ENCODE measurements at regions not wholly inside any gene's neighbourhood (a gene's known extent, or its start where the extent isn't known, plus 50 kb on each side); places are given as distances from the start of the nearest gene placed in this dataset.
"Not testable (repeated sequence)": the region's sequence is repeated elsewhere in the genome, so short reads cannot be mapped to it uniquely, and the experiment has no call there.

- Histone ChIP-seq H3K4me3 (ENCODE audit: low read depth in 1 of 2, low read length in 2 of 2) (no peak overlapping the region), H3K27ac (ENCODE audit: low read depth in 2 of 2, low read length in 1 of 2) (no peak overlapping the region), H3K36me3 (ENCODE audit: control insufficient read depth in 2 of 2, insufficient read depth in 2 of 2, low read length in 1 of 2) (no peaks in the 10 kb centered on the region), H3K9me3 (ENCODE audit: control insufficient read depth in 2 of 2, insufficient read depth in 1 of 2, low read depth in 1 of 2, low read length in 1 of 2) (no peaks in the 10 kb centered on the region), H3K4me1 (ENCODE audit: control insufficient read depth in 2 of 2, insufficient read depth in 2 of 2, low read length in 1 of 2) (peaks cover 3 to 6% of the 10 kb centered on the region in 2 donors), H3K27me3 (ENCODE audit: control insufficient read depth in 1 of 2, insufficient read depth in 2 of 2, low read length in 2 of 2) (no peaks in the 10 kb centered on the region)
- 61 to 74% methylated on average over 3 of the region's 3 CpGs for WGBS, 2 donors
Measured at GRCh38 chr22:35483730-35484129, 56.9 kb upstream of the RASD2 start.

DNA sequence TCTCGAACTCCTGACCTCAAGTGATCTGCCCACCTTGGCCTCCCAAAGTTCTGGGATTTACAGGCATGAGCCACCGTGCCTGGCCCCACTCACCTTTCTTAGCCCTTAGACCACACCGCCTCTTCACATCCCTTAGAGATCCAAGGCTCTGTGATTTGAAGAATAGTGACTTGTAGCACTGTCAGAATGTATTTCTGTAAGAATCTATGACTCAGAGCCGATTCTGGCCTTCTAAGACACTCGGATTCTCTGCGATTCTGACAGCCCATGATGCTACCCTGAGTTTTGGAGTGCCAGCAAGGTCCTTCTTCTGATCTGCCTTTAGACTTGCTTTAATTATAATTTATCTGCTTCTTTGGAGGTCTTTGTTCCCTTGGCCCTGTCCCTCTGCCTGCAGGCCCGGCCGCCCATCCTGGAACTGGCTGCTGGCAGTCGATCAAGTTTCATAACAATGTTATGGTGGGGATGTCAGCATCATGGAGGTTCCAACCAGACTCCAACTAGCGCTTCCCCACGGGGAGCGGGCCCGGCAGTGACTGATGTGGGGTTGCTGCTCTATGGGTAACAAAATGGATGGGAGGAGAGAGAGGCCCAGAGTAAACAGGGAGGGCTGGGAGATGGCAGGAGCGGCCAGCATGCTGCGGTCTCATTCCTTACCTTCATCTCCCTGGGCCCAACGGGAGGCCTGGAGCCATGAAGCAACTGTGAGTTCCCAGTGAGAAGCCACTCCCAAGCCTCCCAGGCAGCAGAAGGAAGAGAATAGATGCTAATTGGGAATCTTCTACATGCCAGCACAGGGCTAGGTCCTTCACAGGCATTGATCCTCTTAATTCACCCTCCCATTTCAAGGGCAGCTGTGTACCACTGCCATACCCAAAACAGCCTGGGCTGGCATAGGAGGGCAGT, 55.7 kb upstream of the RASD2 start:
- H3K27me3 ChIP-seq (ENCODE audit: control insufficient read depth in 1 of 2, insufficient read depth in 2 of 2, low read length in 2 of 2): no peaks in the 10 kb centered on the region
- H3K9me3 ChIP-seq (ENCODE audit: control insufficient read depth in 2 of 2, insufficient read depth in 1 of 2, low read depth in 1 of 2, low read length in 1 of 2): no peaks in the 10 kb centered on the region
- H3K27ac ChIP-seq (ENCODE audit: low read depth in 2 of 2, low read length in 1 of 2): no peak overlapping the region
- H3K36me3 ChIP-seq (ENCODE audit: control insufficient read depth in 2 of 2, insufficient read depth in 2 of 2, low read length in 1 of 2): no peaks in the 10 kb centered on the region
- no peak overlapping the region for H3K4me3 ChIP-seq (ENCODE audit: low read depth in 1 of 2, low read length in 2 of 2)
- H3K4me1 ChIP-seq (ENCODE audit: control insufficient read depth in 2 of 2, insufficient read depth in 2 of 2, low read length in 1 of 2): peaks cover 3 to 6% of the 10 kb centered on the region in 2 donors
- 78 to 83% methylated on average over 16 of the region's 16 CpGs for WGBS, 2 donors

GRCh38 chr22:35486116-35486631, 54.5 kb upstream of the RASD2 start:
- 86% methylated on average over 11 of the region's 11 CpGs for WGBS, 2 donors
- H3K9me3 ChIP-seq (ENCODE audit: control insufficient read depth in 2 of 2, insufficient read depth in 1 of 2, low read depth in 1 of 2, low read length in 1 of 2): no peaks in the 10 kb centered on the region
- no peaks in the 10 kb centered on the region for H3K27me3 ChIP-seq (ENCODE audit: control insufficient read depth in 1 of 2, insufficient read depth in 2 of 2, low read length in 2 of 2)

DNA sequence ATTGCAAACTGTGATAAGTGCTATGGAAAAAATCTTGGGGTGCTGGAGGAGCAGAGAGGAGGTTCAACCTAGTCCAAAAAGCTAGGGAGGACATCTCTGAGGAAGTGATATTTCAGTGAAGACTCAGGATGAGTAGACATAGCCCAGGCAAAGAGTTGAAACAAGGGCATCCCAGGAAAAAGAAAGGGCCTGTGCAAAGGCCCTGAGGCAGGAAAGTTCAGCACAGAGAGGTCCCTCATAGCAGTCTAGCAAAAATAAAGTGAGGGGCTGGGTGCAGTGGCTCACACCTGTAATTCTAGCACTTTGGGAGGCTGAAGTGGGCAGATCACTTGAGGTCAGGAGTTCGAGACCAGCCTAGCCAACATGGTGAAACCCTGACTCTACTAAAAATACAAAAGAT, 53.0 kb upstream of the RASD2 start:
- not testable (repeated sequence) for H3K4me1 ChIP-seq (ENCODE audit: control insufficient read depth in 2 of 2, insufficient read depth in 2 of 2, low read length in 1 of 2); H3K36me3 ChIP-seq (ENCODE audit: control insufficient read depth in 2 of 2, insufficient read depth in 2 of 2, low read length in 1 of 2); H3K27me3 ChIP-seq (ENCODE audit: control insufficient read depth in 1 of 2, insufficient read depth in 2 of 2, low read length in 2 of 2); H3K4me3 ChIP-seq (ENCODE audit: low read depth in 1 of 2, low read length in 2 of 2); H3K27ac ChIP-seq (ENCODE audit: low read depth in 2 of 2, low read length in 1 of 2); H3K9me3 ChIP-seq (ENCODE audit: control insufficient read depth in 2 of 2, insufficient read depth in 1 of 2, low read depth in 1 of 2, low read length in 1 of 2)
- 79 to 86% methylated on average over 1 of the region's 1 CpG for WGBS, 2 donors

More at GRCh38 chr22:35486116-35486631, 54.5 kb upstream of the RASD2 start:
- Histone ChIP-seq H3K36me3 (ENCODE audit: control insufficient read depth in 2 of 2, insufficient read depth in 2 of 2, low read length in 1 of 2) (no peaks in the 10 kb centered on the region), H3K4me3 (ENCODE audit: low read depth in 1 of 2, low read length in 2 of 2) (no peak overlapping the region), H3K27ac (ENCODE audit: low read depth in 2 of 2, low read length in 1 of 2) (no peak overlapping the region), H3K4me1 (ENCODE audit: control insufficient read depth in 2 of 2, insufficient read depth in 2 of 2, low read length in 1 of 2) (no peaks in the 10 kb centered on the region)

DNA sequence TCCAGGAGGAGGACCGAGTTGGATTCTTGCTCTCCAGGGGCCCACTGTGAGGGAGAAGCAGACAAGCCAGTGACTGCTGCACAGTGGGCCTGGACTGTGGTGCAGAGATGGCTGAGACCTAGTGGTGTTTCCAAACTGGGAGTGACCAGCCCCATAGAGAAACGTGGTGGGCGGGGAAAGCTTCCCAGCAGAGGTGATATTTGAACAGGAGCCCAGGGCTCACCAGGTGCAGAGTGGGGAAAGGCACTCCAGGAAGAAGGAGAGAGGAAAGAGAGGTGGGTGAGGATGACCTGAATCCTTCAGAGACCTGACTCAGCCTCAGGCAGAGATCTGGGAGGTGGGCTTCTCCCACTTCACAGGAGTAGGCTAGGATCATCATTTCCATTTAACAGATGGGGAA, 52.1 kb upstream of the RASD2 start:
- no peaks in the 10 kb centered on the region for H3K27me3 ChIP-seq (ENCODE audit: control insufficient read depth in 1 of 2, insufficient read depth in 2 of 2, low read length in 2 of 2)
- WGBS, 2 donors: 40 to 61% methylated on average over 3 of the region's 3 CpGs
- no peaks in the 10 kb centered on the region for H3K4me1 ChIP-seq (ENCODE audit: control insufficient read depth in 2 of 2, insufficient read depth in 2 of 2, low read length in 1 of 2)
- H3K27ac ChIP-seq (ENCODE audit: low read depth in 2 of 2, low read length in 1 of 2): no peak overlapping the region
- H3K4me3 ChIP-seq (ENCODE audit: low read depth in 1 of 2, low read length in 2 of 2): no peak overlapping the region
- H3K36me3 ChIP-seq (ENCODE audit: control insufficient read depth in 2 of 2, insufficient read depth in 2 of 2, low read length in 1 of 2): no peaks in the 10 kb centered on the region
- H3K9me3 ChIP-seq (ENCODE audit: control insufficient read depth in 2 of 2, insufficient read depth in 1 of 2, low read depth in 1 of 2, low read length in 1 of 2): no peaks in the 10 kb centered on the region

DNA sequence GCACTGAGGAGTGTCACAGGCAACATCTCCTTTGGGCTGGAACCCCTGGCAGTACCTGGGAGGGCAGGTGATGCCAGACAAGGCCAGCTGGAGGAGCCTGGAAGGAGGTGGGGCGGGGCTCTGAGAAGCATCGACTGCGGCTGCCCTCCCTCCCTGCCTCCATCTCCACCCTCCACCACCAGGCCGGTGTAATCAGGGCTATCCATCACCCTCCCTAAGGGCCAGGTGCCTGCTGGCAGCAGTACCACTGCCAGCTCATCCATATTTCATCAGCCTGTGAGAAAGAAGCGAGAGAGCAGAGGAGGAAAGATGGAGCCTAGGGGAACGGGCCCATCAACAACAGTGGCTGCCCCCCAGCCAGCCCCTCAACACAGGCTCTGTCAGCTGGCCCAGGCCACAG, 51.4 kb upstream of the RASD2 start:
- H3K27me3 ChIP-seq (ENCODE audit: control insufficient read depth in 1 of 2, insufficient read depth in 2 of 2, low read length in 2 of 2): no peaks in the 10 kb centered on the region
- no peak overlapping the region for H3K4me3 ChIP-seq (ENCODE audit: low read depth in 1 of 2, low read length in 2 of 2)
- H3K36me3 ChIP-seq (ENCODE audit: control insufficient read depth in 2 of 2, insufficient read depth in 2 of 2, low read length in 1 of 2): no peaks in the 10 kb centered on the region
- no peak overlapping the region for H3K27ac ChIP-seq (ENCODE audit: low read depth in 2 of 2, low read length in 1 of 2)
- H3K4me1 ChIP-seq (ENCODE audit: control insufficient read depth in 2 of 2, insufficient read depth in 2 of 2, low read length in 1 of 2): no peaks in the 10 kb centered on the region
- WGBS, 2 donors: 46 to 48% methylated on average over 6 of the region's 6 CpGs
- H3K9me3 ChIP-seq (ENCODE audit: control insufficient read depth in 2 of 2, insufficient read depth in 1 of 2, low read depth in 1 of 2, low read length in 1 of 2): no peaks in the 10 kb centered on the region
